ENCODE measurements at regions not wholly inside any gene's neighbourhood (a gene's known extent, or its start where the extent isn't known, plus 50 kb on each side); places are given as distances from the start of the nearest gene placed in this dataset.

DNA sequence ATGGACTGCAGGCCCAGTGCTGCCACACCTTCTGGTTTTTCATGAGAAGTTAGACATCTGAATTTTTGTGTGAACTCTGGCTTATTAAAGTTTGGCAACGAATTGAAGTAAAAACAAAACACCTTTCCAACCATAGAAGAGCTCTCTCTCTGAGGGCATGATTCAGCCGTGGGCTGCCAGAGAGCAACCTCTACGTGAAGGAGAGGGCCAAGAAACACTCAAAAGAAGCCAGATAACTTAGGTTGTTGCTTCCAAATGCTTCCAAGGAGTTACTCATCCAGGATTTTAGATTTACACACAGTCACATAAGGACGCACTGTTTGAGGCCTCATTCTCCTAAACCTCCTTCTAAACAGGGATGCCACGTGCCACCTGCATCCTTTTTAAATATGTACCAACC is 65.5 kb downstream of the NRN1 start (continued):
- TF ChIP-seq, protein P1, sequence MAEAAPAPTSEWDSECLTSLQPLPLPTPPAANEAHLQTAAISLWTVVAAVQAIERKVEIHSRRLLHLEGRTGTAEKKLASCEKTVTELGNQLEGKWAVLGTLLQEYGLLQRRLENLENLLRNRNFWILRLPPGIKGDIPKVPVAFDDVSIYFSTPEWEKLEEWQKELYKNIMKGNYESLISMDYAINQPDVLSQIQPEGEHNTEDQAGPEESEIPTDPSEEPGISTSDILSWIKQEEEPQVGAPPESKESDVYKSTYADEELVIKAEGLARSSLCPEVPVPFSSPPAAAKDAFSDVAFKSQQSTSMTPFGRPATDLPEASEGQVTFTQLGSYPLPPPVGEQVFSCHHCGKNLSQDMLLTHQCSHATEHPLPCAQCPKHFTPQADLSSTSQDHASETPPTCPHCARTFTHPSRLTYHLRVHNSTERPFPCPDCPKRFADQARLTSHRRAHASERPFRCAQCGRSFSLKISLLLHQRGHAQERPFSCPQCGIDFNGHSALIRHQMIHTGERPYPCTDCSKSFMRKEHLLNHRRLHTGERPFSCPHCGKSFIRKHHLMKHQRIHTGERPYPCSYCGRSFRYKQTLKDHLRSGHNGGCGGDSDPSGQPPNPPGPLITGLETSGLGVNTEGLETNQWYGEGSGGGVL (CRISPR knock-in tag; IDR thresholded peaks at IDR 0.05): no peak
- TF ChIP-seq STAT5A (IDR thresholded peaks at IDR 0.05; ENCODE audit: borderline replicate concordance, low read length): no peak

DNA sequence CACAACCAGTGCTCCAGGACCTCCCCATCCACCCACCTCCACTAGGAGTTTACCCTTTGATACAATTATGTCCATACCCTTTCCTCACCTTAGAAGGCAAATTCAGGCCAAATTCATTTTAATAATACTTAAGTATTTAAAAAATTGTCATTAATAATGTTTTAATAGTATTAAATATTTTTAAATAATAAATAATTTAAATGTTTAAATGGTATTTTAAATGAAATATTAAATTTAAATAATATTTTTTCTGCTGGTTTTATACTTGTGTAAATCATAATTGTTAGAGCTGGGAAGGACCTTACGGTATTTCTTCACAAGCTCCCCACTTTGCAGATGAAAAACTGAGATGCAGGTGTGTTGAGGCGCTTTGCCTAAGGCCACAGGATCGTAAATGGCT is 67.8 kb downstream of the NRN1 start:
- Histone ChIP-seq H2AFZ (ENCODE audit: low read depth, low read length) (no peak overlapping the region), H4K20me1 (replicated peaks; ENCODE audit: control insufficient read depth, insufficient read depth, low read length) (no peaks in the 10 kb centered on the region), H3K79me2 (ENCODE audit: control insufficient read depth, insufficient read depth, low read length) (no peaks in the 10 kb centered on the region), H3K4me1 (replicated peaks in 1 of 2; ENCODE audit: control insufficient read depth in 2 of 2, insufficient read depth in 2 of 2, low read length in 2 of 2) (no peaks in the 10 kb centered on the region), H3K27me3 (ENCODE audit: control insufficient read depth in 2 of 2, insufficient read depth in 2 of 2, low read length in 2 of 2) (peaks cover 3 to 12% of the 10 kb centered on the region in 2 experiments; a peak in 2 of 5 replicates), H3K9ac (ENCODE audit: insufficient read depth in 1 of 2, low read depth in 2 of 2, low read length in 2 of 2) (no peak overlapping the region), H3K9me1 (ENCODE audit: control insufficient read depth, insufficient read depth, low read length) (no peaks in the 10 kb centered on the region), H3K4me2 (ENCODE audit: insufficient read depth, low read length) (no peak overlapping the region), H3K27ac (ENCODE audit: extremely low read depth, low read depth, low read length) (no peak overlapping the region), H3K4me3 (no peak overlapping the region), H3K36me3 (ENCODE audit: control insufficient read depth, insufficient read depth, low read length) (no peaks in the 10 kb centered on the region), H3K9me3 (replicated peaks; ENCODE audit: control insufficient read depth, insufficient read depth, low read depth, low read length) (no peaks in the 10 kb centered on the region)
- DNase-seq (ENCODE audit: extremely low read depth in 1 of 4, low spot score in 3 of 4) (no peak), FAIRE-seq (no peak), ATAC-seq (no peak)
- WGBS (ENCODE audit: insufficient coverage, low coverage, missing lambda C conversion rate): 0% methylated on average over 3 of the region's 3 CpGs
- no peak for TF ChIP-seq NUFIP1 (IDR thresholded peaks at IDR 0.05; ENCODE audit: partially characterized antibody)
- TF ChIP-seq, protein P2, sequence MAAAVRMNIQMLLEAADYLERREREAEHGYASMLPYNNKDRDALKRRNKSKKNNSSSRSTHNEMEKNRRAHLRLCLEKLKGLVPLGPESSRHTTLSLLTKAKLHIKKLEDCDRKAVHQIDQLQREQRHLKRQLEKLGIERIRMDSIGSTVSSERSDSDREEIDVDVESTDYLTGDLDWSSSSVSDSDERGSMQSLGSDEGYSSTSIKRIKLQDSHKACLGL (CRISPR knock-in tag; IDR thresholded peaks at IDR 0.05; ENCODE audit: borderline replicate concordance, poor library complexity, severe bottlenecking): no peak
- TF ChIP-seq POLR2A (conservative IDR thresholded peaks at IDR 0.05): no peak
- TF ChIP-seq, protein P3, sequence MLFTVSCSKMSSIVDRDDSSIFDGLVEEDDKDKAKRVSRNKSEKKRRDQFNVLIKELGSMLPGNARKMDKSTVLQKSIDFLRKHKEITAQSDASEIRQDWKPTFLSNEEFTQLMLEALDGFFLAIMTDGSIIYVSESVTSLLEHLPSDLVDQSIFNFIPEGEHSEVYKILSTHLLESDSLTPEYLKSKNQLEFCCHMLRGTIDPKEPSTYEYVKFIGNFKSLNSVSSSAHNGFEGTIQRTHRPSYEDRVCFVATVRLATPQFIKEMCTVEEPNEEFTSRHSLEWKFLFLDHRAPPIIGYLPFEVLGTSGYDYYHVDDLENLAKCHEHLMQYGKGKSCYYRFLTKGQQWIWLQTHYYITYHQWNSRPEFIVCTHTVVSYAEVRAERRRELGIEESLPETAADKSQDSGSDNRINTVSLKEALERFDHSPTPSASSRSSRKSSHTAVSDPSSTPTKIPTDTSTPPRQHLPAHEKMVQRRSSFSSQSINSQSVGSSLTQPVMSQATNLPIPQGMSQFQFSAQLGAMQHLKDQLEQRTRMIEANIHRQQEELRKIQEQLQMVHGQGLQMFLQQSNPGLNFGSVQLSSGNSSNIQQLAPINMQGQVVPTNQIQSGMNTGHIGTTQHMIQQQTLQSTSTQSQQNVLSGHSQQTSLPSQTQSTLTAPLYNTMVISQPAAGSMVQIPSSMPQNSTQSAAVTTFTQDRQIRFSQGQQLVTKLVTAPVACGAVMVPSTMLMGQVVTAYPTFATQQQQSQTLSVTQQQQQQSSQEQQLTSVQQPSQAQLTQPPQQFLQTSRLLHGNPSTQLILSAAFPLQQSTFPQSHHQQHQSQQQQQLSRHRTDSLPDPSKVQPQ (CRISPR knock-in tag; IDR thresholded peaks at IDR 0.05; ENCODE audit: borderline replicate concordance): no peak
- TF ChIP-seq, protein P4, sequence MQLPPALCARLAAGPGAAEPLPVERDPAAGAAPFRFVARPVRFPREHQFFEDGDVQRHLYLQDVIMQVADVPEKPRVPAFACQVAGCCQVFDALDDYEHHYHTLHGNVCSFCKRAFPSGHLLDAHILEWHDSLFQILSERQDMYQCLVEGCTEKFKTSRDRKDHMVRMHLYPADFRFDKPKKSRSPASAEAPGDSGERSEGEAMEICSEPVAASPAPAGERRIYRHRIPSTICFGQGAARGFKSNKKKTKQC (CRISPR knock-in tag; IDR thresholded peaks at IDR 0.05): no peak
- no peak for TF ChIP-seq ZC3H11A (IDR thresholded peaks at IDR 0.05; ENCODE audit: low read depth, low read length)
- TF ChIP-seq, protein P5, sequence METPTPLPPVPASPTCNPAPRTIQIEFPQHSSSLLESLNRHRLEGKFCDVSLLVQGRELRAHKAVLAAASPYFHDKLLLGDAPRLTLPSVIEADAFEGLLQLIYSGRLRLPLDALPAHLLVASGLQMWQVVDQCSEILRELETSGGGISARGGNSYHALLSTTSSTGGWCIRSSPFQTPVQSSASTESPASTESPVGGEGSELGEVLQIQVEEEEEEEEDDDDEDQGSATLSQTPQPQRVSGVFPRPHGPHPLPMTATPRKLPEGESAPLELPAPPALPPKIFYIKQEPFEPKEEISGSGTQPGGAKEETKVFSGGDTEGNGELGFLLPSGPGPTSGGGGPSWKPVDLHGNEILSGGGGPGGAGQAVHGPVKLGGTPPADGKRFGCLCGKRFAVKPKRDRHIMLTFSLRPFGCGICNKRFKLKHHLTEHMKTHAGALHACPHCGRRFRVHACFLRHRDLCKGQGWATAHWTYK (CRISPR knock-in tag; IDR thresholded peaks at IDR 0.05): no peak
- no peak for TF ChIP-seq ZNF764 (CRISPR knock-in tag; IDR thresholded peaks at IDR 0.05; ENCODE audit: low read depth)
- ChIA-PET CTCF (ENCODE audit: low intra/inter-chr PET ratio) (no interaction called here), POLR2A (no interaction called here)
- intact Hi-C loops (cut with micrococcal nuclease) (no loop called here), in situ Hi-C loops (cut with MboI) (no loop called here)
- BruUV-seq (replicated peaks): no TSS peak

Measured in K562 (cell line).